ENCODE measurements at regions not wholly inside any gene's neighbourhood (a gene's known extent, or its start where the extent isn't known, plus 50 kb on each side); places are given as distances from the start of the nearest gene placed in this dataset.

DNA sequence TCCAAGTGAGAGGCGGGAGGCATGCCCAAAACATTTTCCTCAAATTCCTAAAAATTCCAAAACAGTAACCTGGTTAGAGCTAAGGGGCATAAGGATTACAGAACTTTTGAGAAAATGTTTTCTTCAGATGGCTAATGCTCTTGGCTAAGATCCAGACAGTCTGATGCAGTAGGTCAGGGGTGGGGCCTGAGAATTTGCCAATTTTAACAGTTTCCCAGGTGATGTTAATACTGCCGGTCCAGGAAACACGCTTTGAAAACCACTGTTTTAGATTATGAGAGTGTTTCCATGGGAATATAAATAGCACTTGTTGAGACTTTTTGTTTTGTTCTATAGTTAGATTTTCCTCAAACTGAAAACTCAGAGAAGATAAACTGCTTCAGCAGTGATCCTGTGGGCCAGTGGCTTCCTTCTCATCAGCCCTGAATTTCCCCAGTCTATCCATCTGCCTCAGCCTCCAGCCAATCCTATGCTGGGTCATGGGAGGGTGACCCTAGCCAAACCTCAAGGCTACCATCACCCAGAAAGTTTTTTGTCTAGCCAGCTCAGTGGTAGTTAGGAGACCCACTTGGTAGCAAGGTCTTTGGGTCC is 71.6 kb upstream of the ACP3 start:
- Mint-ChIP-seq H3K27me3 (ENCODE audit: unreplicated experiment) (no peaks in the 10 kb centered on the region), H3K4me3 (ENCODE audit: unreplicated experiment) (no peak overlapping the region), H3K27ac (ENCODE audit: unreplicated experiment) (no peak overlapping the region), H3K9me3 (ENCODE audit: unreplicated experiment) (no peaks in the 10 kb centered on the region), H3K36me3 (ENCODE audit: unreplicated experiment) (no peaks in the 10 kb centered on the region), H3K4me1 (ENCODE audit: low read depth, unreplicated experiment) (no peaks in the 10 kb centered on the region)
- TF ChIP-seq, protein P1, sequence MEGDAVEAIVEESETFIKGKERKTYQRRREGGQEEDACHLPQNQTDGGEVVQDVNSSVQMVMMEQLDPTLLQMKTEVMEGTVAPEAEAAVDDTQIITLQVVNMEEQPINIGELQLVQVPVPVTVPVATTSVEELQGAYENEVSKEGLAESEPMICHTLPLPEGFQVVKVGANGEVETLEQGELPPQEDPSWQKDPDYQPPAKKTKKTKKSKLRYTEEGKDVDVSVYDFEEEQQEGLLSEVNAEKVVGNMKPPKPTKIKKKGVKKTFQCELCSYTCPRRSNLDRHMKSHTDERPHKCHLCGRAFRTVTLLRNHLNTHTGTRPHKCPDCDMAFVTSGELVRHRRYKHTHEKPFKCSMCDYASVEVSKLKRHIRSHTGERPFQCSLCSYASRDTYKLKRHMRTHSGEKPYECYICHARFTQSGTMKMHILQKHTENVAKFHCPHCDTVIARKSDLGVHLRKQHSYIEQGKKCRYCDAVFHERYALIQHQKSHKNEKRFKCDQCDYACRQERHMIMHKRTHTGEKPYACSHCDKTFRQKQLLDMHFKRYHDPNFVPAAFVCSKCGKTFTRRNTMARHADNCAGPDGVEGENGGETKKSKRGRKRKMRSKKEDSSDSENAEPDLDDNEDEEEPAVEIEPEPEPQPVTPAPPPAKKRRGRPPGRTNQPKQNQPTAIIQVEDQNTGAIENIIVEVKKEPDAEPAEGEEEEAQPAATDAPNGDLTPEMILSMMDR (IDR thresholded peaks at IDR 0.05; ENCODE audit: partially characterized antibody, unreplicated experiment), result no peak
- no peak for DNase-seq

- no peaks in the 10 kb centered on the region for H3K9me3 Mint-ChIP-seq (ENCODE audit: unreplicated experiment)
- H3K4me3 Mint-ChIP-seq (ENCODE audit: unreplicated experiment), result no peak overlapping the region
- no peak overlapping the region for H3K27ac Mint-ChIP-seq (ENCODE audit: unreplicated experiment)
- TF ChIP-seq, protein P1 (IDR thresholded peaks at IDR 0.05; ENCODE audit: partially characterized antibody, unreplicated experiment), result no peak
- DNase-seq, result no peak
- no peaks in the 10 kb centered on the region for H3K4me1 Mint-ChIP-seq (ENCODE audit: low read depth, unreplicated experiment)
- H3K36me3 Mint-ChIP-seq (ENCODE audit: unreplicated experiment), result no peaks in the 10 kb centered on the region
- no peaks in the 10 kb centered on the region for H3K27me3 Mint-ChIP-seq (ENCODE audit: unreplicated experiment)
Observed at GRCh38 chr3:132246212-132246611, 71.0 kb upstream of the ACP3 start.

DNA sequence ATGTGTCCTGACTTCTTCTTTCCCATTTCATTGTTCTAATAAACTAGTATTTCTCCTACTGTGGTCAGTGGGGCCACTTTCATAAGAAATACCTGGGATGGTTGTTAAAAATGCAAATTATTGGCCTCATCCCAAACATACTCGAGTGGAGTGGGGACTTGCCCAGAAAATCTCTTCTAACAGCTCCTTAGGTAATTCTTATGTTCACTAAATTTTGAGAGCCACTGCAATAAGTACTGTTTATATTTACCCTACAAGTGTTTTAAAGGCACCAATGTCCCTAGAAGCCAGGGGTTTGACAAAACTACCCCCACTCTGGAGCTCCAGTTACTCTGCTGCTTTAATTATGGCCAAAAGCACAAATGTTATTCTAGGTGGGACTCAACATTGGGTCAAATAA is 70.0 kb upstream of the ACP3 start:
- no peak overlapping the region for H3K4me3 Mint-ChIP-seq (ENCODE audit: unreplicated experiment)
- no peaks in the 10 kb centered on the region for H3K36me3 Mint-ChIP-seq (ENCODE audit: unreplicated experiment)
- no peak for DNase-seq
- no peak overlapping the region for H3K27ac Mint-ChIP-seq (ENCODE audit: unreplicated experiment)
- TF ChIP-seq, protein P1 (IDR thresholded peaks at IDR 0.05; ENCODE audit: partially characterized antibody, unreplicated experiment), result no peak
- H3K4me1 Mint-ChIP-seq (ENCODE audit: low read depth, unreplicated experiment), result no peaks in the 10 kb centered on the region
- no peaks in the 10 kb centered on the region for H3K9me3 Mint-ChIP-seq (ENCODE audit: unreplicated experiment)
- no peaks in the 10 kb centered on the region for H3K27me3 Mint-ChIP-seq (ENCODE audit: unreplicated experiment)

DNA sequence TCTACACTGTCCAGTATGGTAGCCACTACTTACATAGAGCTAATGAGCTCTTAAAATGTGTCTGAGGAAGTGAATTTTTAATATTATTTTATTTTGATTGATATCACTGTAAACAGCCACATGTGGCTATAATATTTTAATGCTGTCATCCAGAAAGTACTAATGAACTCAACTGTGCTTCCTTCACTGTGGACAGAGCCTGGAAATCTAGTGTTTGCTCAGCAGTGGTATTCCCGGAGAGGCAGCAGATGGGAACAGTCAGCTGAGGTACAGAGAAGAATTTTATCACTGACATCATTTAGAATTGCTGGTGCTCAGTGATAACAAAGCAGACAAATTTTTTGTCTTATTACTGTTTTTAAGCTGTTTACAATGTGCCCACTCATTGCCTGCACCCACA is 68.7 kb upstream of the ACP3 start:
- H3K27me3 Mint-ChIP-seq (ENCODE audit: unreplicated experiment), result no peaks in the 10 kb centered on the region
- DNase-seq, result no peak
- H3K9me3 Mint-ChIP-seq (ENCODE audit: unreplicated experiment), result no peaks in the 10 kb centered on the region
- no peaks in the 10 kb centered on the region for H3K4me1 Mint-ChIP-seq (ENCODE audit: low read depth, unreplicated experiment)
- no peak overlapping the region for H3K27ac Mint-ChIP-seq (ENCODE audit: unreplicated experiment)
- H3K4me3 Mint-ChIP-seq (ENCODE audit: unreplicated experiment), result no peak overlapping the region
- TF ChIP-seq, protein P1 (IDR thresholded peaks at IDR 0.05; ENCODE audit: partially characterized antibody, unreplicated experiment), result no peak
- no peaks in the 10 kb centered on the region for H3K36me3 Mint-ChIP-seq (ENCODE audit: unreplicated experiment)

DNA sequence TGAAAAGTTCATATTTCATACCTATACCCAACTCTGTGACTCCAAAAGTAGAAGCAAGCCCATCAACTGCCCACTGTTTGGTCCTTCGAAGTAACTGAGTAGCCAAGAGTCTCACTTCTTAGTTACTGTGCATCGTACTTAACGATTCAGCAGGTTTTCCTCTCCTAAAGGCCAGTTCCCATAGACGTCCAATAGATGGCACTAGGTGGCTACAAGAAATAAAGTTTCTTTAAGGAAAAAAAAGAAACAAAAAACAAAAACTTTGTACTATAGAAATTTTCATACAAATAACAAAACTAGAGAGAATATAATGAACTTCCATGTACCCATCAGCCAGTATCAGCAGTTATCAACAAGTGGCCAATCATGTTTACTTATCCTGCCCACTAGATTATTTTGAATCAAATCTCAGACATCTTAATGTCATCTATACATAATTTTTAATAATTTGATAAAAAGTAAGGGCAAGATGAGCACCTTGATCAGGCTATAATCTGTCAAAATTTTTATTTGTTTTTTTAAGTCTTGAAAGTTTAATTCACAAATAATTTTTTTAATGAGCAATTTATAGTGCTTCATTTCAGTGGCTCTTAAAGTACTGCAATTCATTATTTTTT is 63.8 kb upstream of the ACP3 start:
- H3K4me1 Mint-ChIP-seq (ENCODE audit: low read depth, unreplicated experiment), result no peaks in the 10 kb centered on the region
- H3K36me3 Mint-ChIP-seq (ENCODE audit: unreplicated experiment), result no peaks in the 10 kb centered on the region
- TF ChIP-seq, protein P1 (IDR thresholded peaks at IDR 0.05; ENCODE audit: partially characterized antibody, unreplicated experiment), result peak; percentile 65

More for the DNA sequence above, 63.8 kb upstream of the ACP3 start:
- Mint-ChIP-seq H3K9me3 (ENCODE audit: unreplicated experiment) (no peaks in the 10 kb centered on the region), H3K27ac (ENCODE audit: unreplicated experiment) (no peak overlapping the region), H3K4me3 (ENCODE audit: unreplicated experiment) (no peak overlapping the region), H3K27me3 (ENCODE audit: unreplicated experiment) (no peaks in the 10 kb centered on the region)
- DNase-seq, result no peak

All from glutamatergic neuron (in vitro differentiated cells).